ENCODE measurements at regions not wholly inside any gene's neighbourhood (a gene's known extent, or its start where the extent isn't known, plus 50 kb on each side); places are given as distances from the start of the nearest gene placed in this dataset.
"Not testable (repeated sequence)": the region's sequence is repeated elsewhere in the genome, so short reads cannot be mapped to it uniquely, and the experiment has no call there.

DNA sequence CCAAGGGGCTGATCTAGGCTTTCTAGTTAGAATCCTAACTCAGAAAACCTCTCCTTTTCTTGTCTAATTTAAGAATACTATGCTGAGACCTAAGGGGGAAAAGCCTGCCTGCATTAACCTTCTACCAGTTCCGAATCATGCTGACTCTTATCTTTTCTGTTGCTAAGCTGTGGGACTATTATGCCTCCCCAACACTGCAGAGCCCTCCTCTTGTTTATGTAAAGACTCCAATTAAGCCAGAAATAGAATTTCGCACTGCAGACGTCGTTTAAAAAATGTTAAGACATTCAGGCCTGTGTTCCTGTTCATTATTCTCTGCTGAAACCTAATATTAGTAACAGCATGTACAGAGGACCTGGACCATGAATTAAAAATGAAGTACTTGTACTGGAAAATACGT, 310.6 kb upstream of the ATP11B start:
- DNase-seq, result no peak

DNA sequence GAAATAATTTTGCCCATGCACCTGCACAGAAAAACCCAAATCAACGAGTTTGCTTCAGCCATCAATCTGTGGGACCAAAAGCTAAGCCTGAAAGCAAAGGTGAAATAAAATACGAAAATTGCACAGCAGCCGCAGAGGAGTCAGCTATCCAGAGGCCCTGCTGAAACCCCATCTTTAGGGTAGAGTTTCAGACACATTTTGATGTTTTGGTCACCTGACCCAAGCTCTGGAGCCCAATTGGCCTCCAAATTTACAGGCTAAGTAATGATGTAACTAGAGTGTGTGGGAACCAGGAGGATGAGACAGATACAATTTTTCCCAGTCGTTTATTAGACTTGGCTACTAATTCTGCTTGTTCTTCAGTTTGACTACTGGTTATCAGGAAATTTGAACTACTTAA, 308.6 kb upstream of the ATP11B start:
- no peak for DNase-seq

GRCh38 chr3:182485301-182485700, 308.0 kb upstream of the ATP11B start:
- no peak for DNase-seq

DNA sequence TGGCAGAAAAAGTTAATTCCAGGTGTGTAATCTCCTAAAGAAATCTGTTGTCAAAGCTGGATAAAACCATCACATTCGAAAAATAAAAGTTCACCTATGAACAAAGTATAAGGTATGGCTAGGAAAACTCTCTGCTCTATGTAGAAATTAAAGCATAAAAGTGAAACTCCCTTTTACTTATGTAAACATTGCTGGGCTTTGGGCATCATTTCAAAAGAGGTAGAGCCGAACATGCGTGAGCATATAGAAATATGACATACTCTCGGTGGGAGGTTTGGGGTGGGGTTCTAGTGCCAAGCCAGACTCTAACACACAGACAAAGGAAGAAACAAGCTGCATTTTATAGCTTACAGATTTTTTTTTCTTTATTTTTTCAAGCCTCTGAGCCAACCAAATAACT, 306.8 kb upstream of the ATP11B start:
- peak in 1 of 2 experiments; percentile 44 for DNase-seq

DNA sequence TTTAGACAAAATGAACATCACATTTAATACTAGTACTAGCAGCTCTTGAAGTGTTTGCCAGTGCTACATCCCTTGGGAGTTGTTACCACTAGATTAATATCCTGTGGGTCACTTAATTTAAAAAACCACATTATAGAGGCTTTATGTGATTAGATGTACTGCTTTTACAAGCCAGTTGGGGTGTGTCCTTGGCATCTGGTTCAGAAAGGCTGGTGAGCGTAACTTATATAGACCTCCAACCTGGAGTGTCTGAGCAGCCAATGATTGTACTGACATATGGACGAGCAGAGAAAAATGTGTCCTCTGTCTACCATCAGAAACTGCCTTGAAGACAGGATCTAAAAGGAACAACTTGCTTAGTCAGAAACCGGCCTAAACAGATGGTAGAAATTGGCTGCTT, 306.2 kb upstream of the ATP11B start:
- DNase-seq, result peak; percentile 98 to 100

GRCh38 chr3:182487611-182488010, 305.7 kb upstream of the ATP11B start:
- peak in 1 of 2 experiments; percentile 39 for DNase-seq

GRCh38 chr3:182490596-182491491, 302.5 kb upstream of the ATP11B start:
- DNase-seq, result peak; percentile 77 to 92

DNA sequence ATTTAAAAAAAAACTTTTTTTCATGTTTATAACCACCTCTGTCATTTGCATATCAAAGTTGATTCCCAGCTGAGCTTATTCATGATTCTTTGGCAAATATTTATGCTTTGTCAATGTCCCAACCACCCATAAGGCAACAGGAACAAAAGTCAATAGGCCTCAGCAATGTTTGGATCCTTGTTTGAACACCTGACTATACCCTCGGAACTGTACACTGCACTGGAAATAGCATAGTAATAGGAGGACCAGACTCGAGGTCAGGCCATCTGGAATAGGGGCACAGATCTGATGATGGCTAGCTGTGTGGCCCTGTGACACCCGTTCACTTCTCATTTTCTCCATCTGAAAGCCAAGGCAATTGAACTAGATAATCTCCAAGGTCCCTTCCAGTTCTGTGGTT, 301.7 kb upstream of the ATP11B start:
- DNase-seq, result peak in 1 of 2 experiments; percentile 19

GRCh38 chr3:182492536-182492935, 300.8 kb upstream of the ATP11B start:
- DNase-seq, result no peak

DNA sequence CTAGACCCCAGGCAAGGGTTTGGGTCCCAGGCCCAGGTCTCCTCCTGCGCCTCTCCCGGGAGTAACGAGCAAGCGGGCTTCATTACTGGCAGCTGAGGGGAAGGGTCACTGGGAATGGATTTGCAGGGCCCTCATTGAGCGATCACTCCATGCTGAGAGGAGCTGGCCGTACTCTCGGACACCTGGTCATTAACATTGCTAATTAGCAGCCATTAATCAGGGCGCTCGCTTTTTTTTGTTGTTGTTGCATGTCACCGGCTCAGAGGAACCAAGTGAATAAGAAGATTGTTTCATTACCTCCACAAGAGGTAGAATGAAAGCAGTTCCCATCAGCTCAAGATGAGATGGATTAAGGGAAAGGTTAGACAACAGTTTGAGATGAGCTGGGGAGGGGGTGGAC, 293.0 kb upstream of the ATP11B start:
- DNase-seq, result no peak

- no peak for DNase-seq
Observed at GRCh38 chr3:182501856-182502255, 291.4 kb upstream of the ATP11B start.

DNA sequence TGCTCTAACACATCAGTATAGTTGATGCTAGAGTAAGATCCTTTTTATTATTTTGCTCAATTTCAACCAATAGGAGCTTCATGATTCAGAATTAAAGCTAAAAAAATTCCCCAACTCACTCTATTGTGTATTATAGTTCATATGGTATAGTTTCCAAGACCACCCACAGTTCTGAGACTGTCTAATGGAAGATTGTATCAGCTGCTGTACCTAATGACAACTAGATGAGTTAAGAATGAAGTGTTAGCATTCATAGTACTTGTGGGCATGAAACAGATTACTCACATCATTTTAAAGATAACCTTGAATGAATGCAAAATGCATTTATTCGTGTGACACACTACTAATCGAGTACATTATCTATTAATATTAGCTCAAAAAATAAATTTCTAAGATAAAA, 289.9 kb upstream of the ATP11B start:
- no peak for DNase-seq

DNA sequence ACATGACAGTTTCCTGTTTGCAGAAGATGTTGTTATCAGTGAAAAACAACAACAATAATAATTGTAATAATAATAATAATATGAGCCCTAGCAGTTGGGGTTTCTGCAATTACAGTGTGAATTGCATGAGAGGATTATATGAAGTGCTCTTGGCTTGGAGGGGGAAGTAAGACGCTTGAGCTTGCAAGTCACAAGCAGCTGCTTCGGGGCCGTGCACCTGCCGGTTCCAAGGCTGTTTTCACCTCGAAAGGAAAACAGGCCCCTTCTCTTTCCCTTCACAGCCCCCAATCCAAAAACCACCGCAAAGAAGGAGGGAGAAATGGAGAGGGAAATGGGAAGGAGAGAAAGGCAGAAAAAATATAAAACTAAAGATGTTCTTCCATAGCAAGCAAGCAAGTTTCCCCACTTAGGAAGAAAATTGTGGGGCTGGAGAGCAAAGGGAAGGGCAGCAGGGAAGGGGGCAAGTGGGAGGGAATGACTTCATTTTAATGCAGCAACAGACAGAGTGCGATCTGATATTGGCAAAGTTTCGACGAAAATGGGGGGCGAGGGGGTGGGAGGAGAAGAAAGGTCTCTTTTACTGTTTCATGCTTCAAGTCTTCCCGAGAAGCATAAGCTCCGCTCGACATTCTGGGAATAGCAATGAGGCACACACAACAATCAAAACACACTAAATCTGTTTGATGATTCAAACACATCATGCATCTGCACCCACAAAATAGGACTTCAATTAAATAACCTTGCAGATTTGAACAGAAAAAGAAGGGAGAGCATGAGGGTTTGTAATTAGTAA, 284.2 kb upstream of the ATP11B start:
- peak; percentile 94 to 96 for DNase-seq

DNA sequence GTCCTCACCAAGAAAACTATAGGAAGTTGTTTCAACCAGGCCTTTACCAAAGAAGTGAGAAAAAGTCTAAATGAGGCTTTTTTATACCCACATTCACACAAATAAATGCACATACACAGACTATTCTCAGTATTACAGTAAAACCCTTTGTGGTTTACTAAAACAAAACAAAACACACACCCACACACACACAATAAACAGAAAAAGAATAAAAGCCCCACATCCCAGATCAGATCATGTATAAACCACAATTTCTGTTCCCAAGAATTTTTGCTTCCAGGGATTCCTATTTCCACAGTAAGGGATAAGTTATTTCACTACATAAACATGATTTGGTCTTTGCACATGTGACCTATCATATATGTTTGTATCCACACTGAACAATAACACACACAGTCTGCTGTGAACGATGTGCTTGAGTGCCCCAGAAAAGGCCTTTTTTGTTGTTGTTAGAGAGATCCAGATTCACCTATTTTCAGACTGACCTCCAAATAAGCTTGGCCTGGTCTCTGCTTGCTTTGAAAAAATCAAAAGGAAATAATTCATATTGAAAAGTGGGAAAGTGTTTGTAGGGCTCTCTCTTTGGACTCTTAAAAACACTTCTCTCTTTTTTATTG, 283.4 kb upstream of the ATP11B start:
- DNase-seq, result no peak

- DNase-seq, result no peak
Observed at GRCh38 chr3:182514236-182514964, 278.9 kb upstream of the ATP11B start.

GRCh38 chr3:182516597-182517336, 276.5 kb upstream of the ATP11B start:
- DNase-seq, result no peak

GRCh38 chr3:182519569-182519968, 273.7 kb upstream of the ATP11B start:
- no peak for DNase-seq

DNA sequence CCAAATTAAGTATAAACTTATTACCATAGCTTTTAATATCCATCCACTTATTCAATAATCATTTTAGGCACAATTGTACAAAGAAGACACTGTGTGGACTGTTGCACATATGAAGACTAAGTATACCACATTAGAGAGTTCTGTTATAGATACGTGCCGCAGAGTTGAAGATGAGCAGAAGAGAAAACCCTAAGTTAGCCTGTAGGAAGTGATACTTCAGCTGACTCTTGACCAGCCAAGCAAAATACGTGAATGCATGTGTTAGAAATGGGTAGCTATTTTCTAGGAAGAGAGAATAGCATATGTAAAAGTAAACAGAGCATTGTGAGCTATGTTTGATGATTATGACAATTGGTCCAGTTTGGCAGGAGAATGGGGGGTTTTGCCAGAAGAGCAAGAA, 272.0 kb upstream of the ATP11B start:
- no peak for DNase-seq

GRCh38 chr3:182523424-182523823, 269.9 kb upstream of the ATP11B start:
- not testable (repeated sequence) for DNase-seq

GRCh38 chr3:182523836-182524235, 269.5 kb upstream of the ATP11B start:
- DNase-seq, result no peak

GRCh38 chr3:182524711-182525401, 268.4 kb upstream of the ATP11B start:
- no peak for DNase-seq

Data from NCI-H524 (cell line).